ENCODE measurements at regions not wholly inside any gene's neighbourhood (a gene's known extent, or its start where the extent isn't known, plus 50 kb on each side); places are given as distances from the start of the nearest gene placed in this dataset.

DNA sequence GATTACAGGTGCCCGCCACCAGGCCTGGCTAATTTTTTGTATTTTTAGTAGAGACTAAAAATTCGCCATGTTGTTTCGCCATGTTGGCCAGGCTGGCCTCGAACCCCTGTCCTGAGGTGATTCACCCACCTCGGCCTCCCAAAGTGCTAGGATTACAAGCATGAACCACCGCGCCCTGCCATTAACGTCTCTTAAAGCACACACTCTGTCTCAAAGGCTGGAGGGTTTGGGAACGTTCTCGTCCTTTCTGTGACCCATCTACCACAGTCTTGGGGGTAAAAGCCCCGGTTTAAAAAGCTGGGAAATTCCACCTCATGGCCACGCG is 57.8 kb upstream of the ARID1B start:
- TF ChIP-seq, protein P1, sequence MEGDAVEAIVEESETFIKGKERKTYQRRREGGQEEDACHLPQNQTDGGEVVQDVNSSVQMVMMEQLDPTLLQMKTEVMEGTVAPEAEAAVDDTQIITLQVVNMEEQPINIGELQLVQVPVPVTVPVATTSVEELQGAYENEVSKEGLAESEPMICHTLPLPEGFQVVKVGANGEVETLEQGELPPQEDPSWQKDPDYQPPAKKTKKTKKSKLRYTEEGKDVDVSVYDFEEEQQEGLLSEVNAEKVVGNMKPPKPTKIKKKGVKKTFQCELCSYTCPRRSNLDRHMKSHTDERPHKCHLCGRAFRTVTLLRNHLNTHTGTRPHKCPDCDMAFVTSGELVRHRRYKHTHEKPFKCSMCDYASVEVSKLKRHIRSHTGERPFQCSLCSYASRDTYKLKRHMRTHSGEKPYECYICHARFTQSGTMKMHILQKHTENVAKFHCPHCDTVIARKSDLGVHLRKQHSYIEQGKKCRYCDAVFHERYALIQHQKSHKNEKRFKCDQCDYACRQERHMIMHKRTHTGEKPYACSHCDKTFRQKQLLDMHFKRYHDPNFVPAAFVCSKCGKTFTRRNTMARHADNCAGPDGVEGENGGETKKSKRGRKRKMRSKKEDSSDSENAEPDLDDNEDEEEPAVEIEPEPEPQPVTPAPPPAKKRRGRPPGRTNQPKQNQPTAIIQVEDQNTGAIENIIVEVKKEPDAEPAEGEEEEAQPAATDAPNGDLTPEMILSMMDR (conservative IDR thresholded peaks at IDR 0.05 in 1 of 2, IDR thresholded peaks at IDR 0.05 in 1 of 2; ENCODE audit: extremely low read depth in 1 of 2, insufficient read depth in 1 of 2, low read depth in 1 of 2, low read length in 2 of 2): no peak
- TF ChIP-seq EZH2 (IDR thresholded peaks at IDR 0.05; ENCODE audit: borderline replicate concordance, low read length): no peak

Measured in mammary epithelial cell (primary cell).